ENCODE measurements at regions not wholly inside any gene's neighbourhood (a gene's known extent, or its start where the extent isn't known, plus 50 kb on each side); places are given as distances from the start of the nearest gene placed in this dataset.

DNA sequence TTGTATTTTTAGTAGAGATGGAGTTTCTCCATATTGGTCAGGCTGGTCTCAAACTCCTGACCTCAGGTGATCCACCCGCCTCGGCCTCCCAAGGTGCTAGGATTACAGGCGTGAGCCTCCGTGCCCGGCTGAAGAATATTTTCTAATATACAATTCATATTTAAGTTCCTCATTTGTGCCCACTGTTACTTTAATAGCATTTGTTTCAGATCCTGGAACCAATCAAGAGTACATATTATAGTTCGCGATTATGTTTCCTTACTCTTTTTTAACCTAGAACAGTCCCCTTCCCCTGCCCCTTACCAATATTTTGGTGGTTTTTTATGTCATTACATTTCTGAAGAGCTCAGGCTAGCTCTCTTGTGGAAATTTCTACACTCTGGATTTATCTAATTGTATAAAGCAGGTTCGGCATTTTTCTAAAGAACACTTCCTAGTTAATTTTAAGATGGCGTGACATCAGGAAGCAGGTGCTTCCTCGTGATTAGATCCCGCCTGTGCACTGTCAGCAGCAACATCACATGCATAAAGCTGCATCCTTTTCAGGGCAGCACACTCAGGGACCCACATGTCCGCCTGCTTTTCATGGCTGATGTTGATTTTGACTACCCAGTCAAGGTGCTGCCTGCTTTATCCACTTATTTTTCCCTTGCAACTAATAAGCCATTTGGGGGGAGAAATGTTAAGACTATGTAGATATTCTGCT, 88.7 kb upstream of the EPHB3 start:
- no peak for TF ChIP-seq GATA2 (IDR thresholded peaks at IDR 0.05; ENCODE audit: low read depth, low read length)
- TF ChIP-seq GATA3 (IDR thresholded peaks at IDR 0.05; ENCODE audit: low read depth, low read length) = no peak
